OCI-LY3 (cell line): ENCODE measurements at regions not wholly inside any gene's neighbourhood (a gene's known extent, or its start where the extent isn't known, plus 50 kb on each side); places are given as distances from the start of the nearest gene placed in this dataset.

Experiments used
- H2AFZ ChIP-seq: fragments of 200-600, 300-600 bp; shearing (Covaris generic); 2 replicates; pipeline ENCODE4 v1.6.0; 2014; ENCODE audit warnings: antibody characterized with exemption, low read depth, low read length
- H3K27ac ChIP-seq: fragments of 200-600, 300-600 bp; sonication (generic); 2 replicates; pipeline ENCODE4 v1.5.1; 2014; ENCODE audit warnings: mild to moderate bottlenecking, low read length, moderate library complexity, mixed read lengths
- H3K27me3 ChIP-seq: fragments of 200-600, 300-600 bp; sonication (generic); 2 replicates; pipeline ENCODE4 v1.6.1; 2014; ENCODE audit warnings: low read depth, low read length, mixed read lengths
- H3K36me3 ChIP-seq: fragments of 200-600, 300-600 bp; sonication (generic); replicated peaks from 2 replicates; pipeline ENCODE3; 2014; ENCODE audit warnings: low read depth, low read length, mixed read lengths
- H3K4me1 ChIP-seq: fragments of 300-600, 200-600 bp; sonication (generic); 2 replicates; pipeline ENCODE4 v1.6.1; 2014; ENCODE audit warnings: low read length, mixed read lengths
- H3K4me2 ChIP-seq: fragments of 200-600, 300-600 bp; sonication (generic); 2 replicates; pipeline ENCODE4 v1.6.1; 2014; ENCODE audit warnings: low read length, mixed read lengths
- H3K4me3 ChIP-seq: fragments of 300-600, 200-600 bp; sonication (generic); 2 replicates; pipeline ENCODE4 v1.5.1; 2014; ENCODE audit warnings: antibody characterized with exemption, mild to moderate bottlenecking, low read length, moderate library complexity
- H3K79me2 ChIP-seq: fragments of 300-600, 200-600 bp; shearing (Covaris generic); 2 replicates; pipeline ENCODE4 v1.6.1; 2014; ENCODE audit warnings: mild to moderate bottlenecking, low read length, mixed read lengths
- H3K9ac ChIP-seq: fragments of 300-600, 200-600 bp; shearing (Covaris generic); 2 replicates; pipeline ENCODE4 v1.6.0; 2014; ENCODE audit warnings: mild to moderate bottlenecking, low read length, moderate library complexity
- H3K9me3 ChIP-seq: fragments of 200-600, 300-600 bp; shearing (Covaris generic); 2 replicates; pipeline ENCODE4 v1.6.1; 2014; ENCODE audit warnings: low read length, mixed read lengths; ENCODE audit not compliant: insufficient read depth
- H4K20me1 ChIP-seq: fragments of 200-600, 300-600 bp; sonication (generic); 2 replicates; pipeline ENCODE4 v1.6.1; 2016; ENCODE audit warnings: low read length, mixed read lengths; ENCODE audit not compliant: insufficient read depth
- CTCF ChIP-seq: fragments of 200-600, 300-600 bp; sonication (generic); IDR thresholded peaks from 2 replicates; pipeline ENCODE4 v1.5.1; 2014; ENCODE audit warnings: antibody characterized with exemption, low read length, low read depth
- EZH2phosphoT487 ChIP-seq: fragments of 200-600 bp; shearing (Covaris generic); IDR thresholded peaks from 2 replicates; pipeline ENCODE4 v1.6.1; 2018; ENCODE audit warnings: antibody characterized with exemption, mixed run types, low read depth

GRCh38 chr17:55575058-55575636, 63.9 kb upstream of the SMIM36 start:
- Histone ChIP-seq H3K79me2 (no peaks in the 10 kb centered on the region), H4K20me1 (no peaks in the 10 kb centered on the region), H3K4me2 (no peak overlapping the region), H3K36me3 (no peaks in the 10 kb centered on the region), H3K27me3 (peaks cover 26% of the 10 kb centered on the region), H2AFZ (no peak overlapping the region), H3K9me3 (no peaks in the 10 kb centered on the region), H3K4me3 (no peak overlapping the region), H3K9ac (no peak overlapping the region), H3K4me1 (peaks cover 63% of the 10 kb centered on the region), H3K27ac (no peak overlapping the region)
- TF ChIP-seq CTCF (no peak), EZH2phosphoT487 (no peak)

- TF ChIP-seq CTCF (no peak), EZH2phosphoT487 (no peak)
These were observed 61.3 kb upstream of the SMIM36 start for GRCh38 chr17:55572599-55572998.

GRCh38 chr17:55572139-55572538, 60.9 kb upstream of the SMIM36 start:
- Histone ChIP-seq H3K9me3 (no peaks in the 10 kb centered on the region), H3K36me3 (no peaks in the 10 kb centered on the region), H3K4me2 (no peak overlapping the region), H3K4me1 (peaks cover 38% of the 10 kb centered on the region), H3K79me2 (no peaks in the 10 kb centered on the region), H3K9ac (no peak overlapping the region), H3K4me3 (no peak overlapping the region), H3K27ac (no peak overlapping the region), H4K20me1 (no peaks in the 10 kb centered on the region), H2AFZ (no peak overlapping the region), H3K27me3 (peaks cover 35% of the 10 kb centered on the region)
- no peak for TF ChIP-seq EZH2phosphoT487
- no peak for TF ChIP-seq CTCF

More at GRCh38 chr17:55572599-55572998, 61.3 kb upstream of the SMIM36 start:
- Histone ChIP-seq H3K4me2 (no peak overlapping the region), H3K9ac (no peak overlapping the region), H3K4me3 (no peak overlapping the region), H4K20me1 (no peaks in the 10 kb centered on the region), H3K36me3 (no peaks in the 10 kb centered on the region), H3K79me2 (no peaks in the 10 kb centered on the region), H3K4me1 (peaks cover 40% of the 10 kb centered on the region), H3K27ac (no peak overlapping the region), H2AFZ (no peak overlapping the region), H3K27me3 (peaks cover 31% of the 10 kb centered on the region), H3K9me3 (no peaks in the 10 kb centered on the region)

GRCh38 chr17:55571095-55571494, 59.8 kb upstream of the SMIM36 start:
- Histone ChIP-seq H4K20me1 (no peaks in the 10 kb centered on the region), H3K36me3 (no peaks in the 10 kb centered on the region), H3K27ac (no peak overlapping the region), H3K9ac (no peak overlapping the region), H2AFZ (no peak overlapping the region), H3K4me1 (peaks cover 35% of the 10 kb centered on the region), H3K27me3 (peaks cover 39% of the 10 kb centered on the region), H3K9me3 (no peaks in the 10 kb centered on the region), H3K4me2 (no peak overlapping the region), H3K4me3 (no peak overlapping the region), H3K79me2 (no peaks in the 10 kb centered on the region)
- TF ChIP-seq CTCF (no peak), EZH2phosphoT487 (no peak)
